ENCODE measurements at regions not wholly inside any gene's neighbourhood (a gene's known extent, or its start where the extent isn't known, plus 50 kb on each side); places are given as distances from the start of the nearest gene placed in this dataset.
"Not testable (repeated sequence)": the region's sequence is repeated elsewhere in the genome, so short reads cannot be mapped to it uniquely, and the experiment has no call there.

DNA sequence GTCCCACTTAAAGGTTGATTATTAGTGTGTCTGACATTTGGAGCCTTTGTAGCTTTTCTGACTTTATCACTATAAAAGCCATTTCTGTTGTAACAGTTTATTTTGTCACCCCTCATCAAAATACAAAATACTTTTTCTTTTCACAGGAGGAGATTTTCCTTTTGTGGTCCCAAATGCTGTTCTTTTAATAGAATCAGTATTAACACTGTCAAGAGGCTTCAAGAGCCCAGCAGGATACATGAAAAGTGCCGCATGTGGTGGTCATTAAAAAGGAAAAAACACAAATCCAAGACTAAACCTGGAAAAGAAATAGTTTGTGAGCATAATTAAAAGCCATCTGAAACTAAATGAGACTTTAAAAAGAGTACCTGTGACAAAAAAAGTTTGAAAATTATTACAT is 515.7 kb downstream of the DCDC2C start:
- ChIA-PET CTCF (no interaction called here), POLR2A (no interaction called here)
- no peak for DNase-seq
- Mint-ChIP-seq H3K36me3 (ENCODE audit: low read depth) (no peaks in the 10 kb centered on the region), H3K9me3 (peaks cover 3% of the 10 kb centered on the region), H3K4me1 (no peaks in the 10 kb centered on the region), H3K27ac (no peak overlapping the region), H3K27me3 (no peaks in the 10 kb centered on the region), H3K4me3 (no peak overlapping the region)

- Mint-ChIP-seq H3K9me3 (peaks cover 3% of the 10 kb centered on the region), H3K4me1 (no peaks in the 10 kb centered on the region), H3K4me3 (no peak overlapping the region), H3K36me3 (ENCODE audit: low read depth) (no peaks in the 10 kb centered on the region), H3K27me3 (no peaks in the 10 kb centered on the region), H3K27ac (no peak overlapping the region)
- ChIA-PET POLR2A (no interaction called here), CTCF (no interaction called here)
- no peak for DNase-seq
Observed at GRCh38 chr2:4219571-4219970, 516.2 kb downstream of the DCDC2C start.

- DNase-seq, result no peak
- Mint-ChIP-seq H3K9me3 (peaks cover 5% of the 10 kb centered on the region), H3K4me1 (no peaks in the 10 kb centered on the region), H3K36me3 (ENCODE audit: low read depth) (no peaks in the 10 kb centered on the region), H3K4me3 (no peak overlapping the region), H3K27me3 (no peaks in the 10 kb centered on the region), H3K27ac (no peak overlapping the region)
- CTCF ChIA-PET, result no interaction called here
- POLR2A ChIA-PET, result no interaction called here
Observed at GRCh38 chr2:4221434-4221833, 518.1 kb downstream of the DCDC2C start.

GRCh38 chr2:4221845-4222244 is 518.5 kb downstream of the DCDC2C start:
- Mint-ChIP-seq H3K9me3 (peaks cover 5% of the 10 kb centered on the region), H3K4me1 (no peaks in the 10 kb centered on the region), H3K4me3 (no peak overlapping the region), H3K27me3 (no peaks in the 10 kb centered on the region), H3K27ac (no peak overlapping the region), H3K36me3 (ENCODE audit: low read depth) (no peaks in the 10 kb centered on the region)
- no peak for DNase-seq
- POLR2A ChIA-PET, result no interaction called here
- CTCF ChIA-PET, result no interaction called here

DNA sequence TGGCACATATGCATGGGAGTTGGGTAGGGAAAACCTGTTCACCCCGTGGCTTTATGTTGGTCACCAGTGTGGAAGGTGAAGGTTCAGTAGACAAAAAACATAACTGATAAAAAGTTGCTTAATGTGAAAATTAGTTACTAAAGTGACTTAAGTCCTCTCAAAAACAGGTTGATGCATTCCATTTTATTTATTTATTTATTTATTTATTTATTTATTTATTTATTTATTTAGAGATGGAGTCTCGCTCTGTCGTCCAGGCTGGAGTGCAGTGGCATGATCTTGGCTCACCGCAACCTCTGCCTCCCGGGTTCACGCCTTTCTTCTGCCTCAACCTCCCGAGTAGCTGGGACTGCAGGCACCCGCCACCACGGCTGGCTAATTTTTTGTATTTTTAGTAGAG is 541.0 kb downstream of the DCDC2C start:
- H3K4me1 Mint-ChIP-seq; DNase-seq; CTCF ChIA-PET; H3K4me3 Mint-ChIP-seq; H3K36me3 Mint-ChIP-seq (ENCODE audit: low read depth); POLR2A ChIA-PET; H3K27me3 Mint-ChIP-seq; H3K27ac Mint-ChIP-seq: not testable (repeated sequence)
- H3K9me3 Mint-ChIP-seq, result peaks cover 23% of the 10 kb centered on the region

GRCh38 chr2:4246364-4247131 is 543.2 kb downstream of the DCDC2C start:
- H3K27me3 Mint-ChIP-seq, result no peaks in the 10 kb centered on the region
- H3K4me1 Mint-ChIP-seq, result no peaks in the 10 kb centered on the region
- ChIA-PET POLR2A (no interaction called here), CTCF (no interaction called here)
- no peak overlapping the region for H3K27ac Mint-ChIP-seq
- peaks cover 22% of the 10 kb centered on the region for H3K9me3 Mint-ChIP-seq
- no peak overlapping the region for H3K4me3 Mint-ChIP-seq
- no peak for DNase-seq
- no peaks in the 10 kb centered on the region for H3K36me3 Mint-ChIP-seq (ENCODE audit: low read depth)

DNA sequence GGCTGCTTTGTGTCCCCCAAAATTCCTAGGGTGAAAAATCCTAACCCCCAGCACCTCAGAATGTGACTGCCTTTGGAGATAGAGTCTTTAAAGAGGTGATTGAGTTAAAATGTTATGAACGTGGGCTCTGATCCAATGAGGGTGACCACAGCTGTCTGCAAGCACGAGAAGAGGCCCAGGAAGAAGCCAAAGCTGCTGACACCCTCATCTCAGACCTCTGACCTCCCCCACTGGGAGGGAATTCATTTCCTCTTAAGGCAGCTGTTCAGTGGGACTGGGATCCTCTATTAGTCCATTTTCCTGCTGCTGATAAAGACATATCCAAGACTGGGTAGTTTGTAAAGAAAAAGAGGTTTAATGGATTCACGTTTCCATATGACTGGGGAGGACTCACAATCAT is 544.4 kb downstream of the DCDC2C start:
- Mint-ChIP-seq H3K4me3 (no peak overlapping the region), H3K36me3 (ENCODE audit: low read depth) (no peaks in the 10 kb centered on the region), H3K27ac (no peak overlapping the region), H3K4me1 (no peaks in the 10 kb centered on the region), H3K9me3 (peaks cover 19% of the 10 kb centered on the region), H3K27me3 (no peaks in the 10 kb centered on the region)
- DNase-seq, result no peak
- ChIA-PET POLR2A (no interaction called here), CTCF (no interaction called here)

DNA sequence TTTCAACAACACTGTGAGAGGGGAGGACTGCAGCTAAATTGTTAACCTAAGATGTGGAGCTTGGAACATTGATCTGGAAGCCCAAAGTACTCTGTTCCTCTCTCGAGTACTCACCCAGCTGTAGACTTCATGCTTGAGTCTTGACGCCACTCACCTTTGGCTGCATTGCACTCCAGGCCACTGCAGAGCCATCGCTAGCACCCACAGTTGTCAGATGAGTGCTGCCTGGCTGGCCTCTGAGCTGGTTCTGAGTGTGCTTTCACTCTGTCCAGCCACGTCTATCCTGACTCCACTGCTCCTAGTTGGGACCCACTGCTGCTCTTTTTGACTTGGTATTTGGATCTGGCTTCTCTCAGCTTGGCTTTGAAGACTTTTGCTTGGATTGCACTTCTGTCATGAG is 552.1 kb downstream of the DCDC2C start:
- no peak for DNase-seq
- Mint-ChIP-seq H3K36me3 (ENCODE audit: low read depth) (no peaks in the 10 kb centered on the region), H3K4me1 (no peaks in the 10 kb centered on the region), H3K9me3 (no peaks in the 10 kb centered on the region), H3K4me3 (no peak overlapping the region), H3K27ac (no peak overlapping the region), H3K27me3 (no peaks in the 10 kb centered on the region)
- ChIA-PET POLR2A (no interaction called here), CTCF (no interaction called here)

DNA sequence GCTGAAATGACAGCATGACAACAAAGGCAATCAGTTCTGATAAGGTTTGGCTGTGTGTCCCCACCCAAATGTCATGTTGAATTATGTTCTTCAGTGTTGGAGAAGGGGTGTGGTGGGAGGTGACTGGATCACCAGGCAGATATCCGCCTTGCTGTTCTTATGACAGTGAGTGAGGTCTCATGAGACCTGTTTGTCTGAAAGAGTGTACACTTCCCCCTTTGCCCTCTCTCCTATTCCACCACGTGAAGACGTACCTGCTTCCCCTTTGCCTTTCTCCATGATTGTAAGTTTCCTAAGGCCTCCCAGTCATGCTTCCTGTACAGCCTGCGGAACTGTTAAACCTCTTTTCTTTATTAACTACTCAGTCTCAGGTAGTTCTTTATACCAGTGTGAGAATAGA is 553.0 kb downstream of the DCDC2C start:
- POLR2A ChIA-PET, result no interaction called here
- no peaks in the 10 kb centered on the region for H3K27me3 Mint-ChIP-seq
- no peaks in the 10 kb centered on the region for H3K4me1 Mint-ChIP-seq
- no peak overlapping the region for H3K27ac Mint-ChIP-seq
- CTCF ChIA-PET, result no interaction called here
- H3K4me3 Mint-ChIP-seq, result no peak overlapping the region
- no peak for DNase-seq
- H3K9me3 Mint-ChIP-seq, result no peaks in the 10 kb centered on the region
- H3K36me3 Mint-ChIP-seq (ENCODE audit: low read depth), result no peaks in the 10 kb centered on the region

GRCh38 chr2:4258563-4258962 is 555.2 kb downstream of the DCDC2C start:
- ChIA-PET POLR2A (no interaction called here), CTCF (no interaction called here)
- Mint-ChIP-seq H3K36me3 (ENCODE audit: low read depth) (no peaks in the 10 kb centered on the region), H3K9me3 (peaks cover 2% of the 10 kb centered on the region), H3K27ac (no peak overlapping the region), H3K4me1 (no peaks in the 10 kb centered on the region), H3K27me3 (no peaks in the 10 kb centered on the region), H3K4me3 (no peak overlapping the region)
- no peak for DNase-seq

- peaks cover 2% of the 10 kb centered on the region for H3K9me3 Mint-ChIP-seq
- no peak for DNase-seq
- H3K27me3 Mint-ChIP-seq, result no peaks in the 10 kb centered on the region
- H3K4me3 Mint-ChIP-seq, result no peak overlapping the region
- no peaks in the 10 kb centered on the region for H3K4me1 Mint-ChIP-seq
- H3K36me3 Mint-ChIP-seq (ENCODE audit: low read depth), result no peaks in the 10 kb centered on the region
- H3K27ac Mint-ChIP-seq, result no peak overlapping the region
- POLR2A ChIA-PET, result no interaction called here
- CTCF ChIA-PET, result no interaction called here
Observed at GRCh38 chr2:4265936-4266335, 562.6 kb downstream of the DCDC2C start.

- DNase-seq, result no peak
- Mint-ChIP-seq H3K36me3 (ENCODE audit: low read depth) (no peaks in the 10 kb centered on the region), H3K27ac (no peak overlapping the region), H3K9me3 (peaks cover 5% of the 10 kb centered on the region), H3K4me1 (no peaks in the 10 kb centered on the region), H3K27me3 (no peaks in the 10 kb centered on the region), H3K4me3 (no peak overlapping the region)
- CTCF ChIA-PET, result no interaction called here
- POLR2A ChIA-PET, result no interaction called here
Observed at GRCh38 chr2:4269885-4270284, 566.5 kb downstream of the DCDC2C start.

- no peaks in the 10 kb centered on the region for H3K27me3 Mint-ChIP-seq
- H3K27ac Mint-ChIP-seq, result no peak overlapping the region
- H3K9me3 Mint-ChIP-seq, result peaks cover 13% of the 10 kb centered on the region
- ChIA-PET POLR2A (no interaction called here), CTCF (no interaction called here)
- no peak overlapping the region for H3K4me3 Mint-ChIP-seq
- H3K4me1 Mint-ChIP-seq, result no peaks in the 10 kb centered on the region
- no peaks in the 10 kb centered on the region for H3K36me3 Mint-ChIP-seq (ENCODE audit: low read depth)
- DNase-seq, result no peak
Observed at GRCh38 chr2:4272261-4272858, 569.0 kb downstream of the DCDC2C start.

DNA sequence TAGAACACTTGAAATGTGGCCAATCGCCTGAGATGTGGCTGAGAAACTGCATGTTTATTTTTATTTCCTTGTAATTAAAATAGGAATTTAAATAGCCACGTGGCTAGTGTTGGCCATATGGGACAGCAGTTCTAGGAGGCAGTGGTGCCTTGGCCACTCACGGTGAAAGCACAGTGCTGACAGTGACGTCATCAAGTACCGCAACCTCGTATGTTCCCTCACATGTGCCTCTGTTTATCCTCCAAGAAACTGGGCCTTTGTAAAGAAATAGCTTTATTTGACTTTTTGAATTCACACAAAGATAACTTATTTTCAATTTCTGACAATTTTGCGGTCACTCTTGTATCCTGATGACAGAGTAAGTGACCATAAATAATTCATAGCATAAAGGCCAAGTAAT is 575.0 kb downstream of the DCDC2C start:
- Mint-ChIP-seq H3K9me3 (peaks cover 14% of the 10 kb centered on the region), H3K4me1 (no peaks in the 10 kb centered on the region), H3K4me3 (no peak overlapping the region), H3K27me3 (no peaks in the 10 kb centered on the region), H3K36me3 (ENCODE audit: low read depth) (no peaks in the 10 kb centered on the region), H3K27ac (no peak overlapping the region)
- ChIA-PET POLR2A (no interaction called here), CTCF (no interaction called here)
- DNase-seq, result no peak
